GM13976 (cell line): ENCODE measurements at regions not wholly inside any gene's neighbourhood (a gene's known extent, or its start where the extent isn't known, plus 50 kb on each side); places are given as distances from the start of the nearest gene placed in this dataset.

ENCODE experiments used
- DNase-seq: peaks from one replicate; pipeline ENCODE4 v3.0.0; 2012; ENCODE audit warnings: low spot score
- in situ Hi-C: fragments of 300-500 bp; cut with MboI; formaldehyde crosslinking; loops from one replicate; pipeline ENCODE4 v1.12.0; 2022; ENCODE audit warnings: low sequenced_read_pairs, mixed read lengths, inconsistent platforms; ENCODE audit not compliant: unreplicated experiment
- TF ChIP-seq, protein P1 (sequence below): IDR thresholded peaks from 2 replicates; pipeline ENCODE4 v1.5.1; 2012; ENCODE audit warnings: borderline replicate concordance, mild to moderate bottlenecking; ENCODE audit not compliant: insufficient read depth; ENCODE audit errors: extremely low read depth, missing control alignments, control extremely low read depth

GRCh38 chr7:67380326-67380725, 383.7 kb downstream of the TYW1 start:
- DNase-seq: no peak
- in situ Hi-C loops: no loop called here

GRCh38 chr7:67380858-67381257, 384.2 kb downstream of the TYW1 start:
- in situ Hi-C loops: no loop called here
- TF ChIP-seq, protein P1, sequence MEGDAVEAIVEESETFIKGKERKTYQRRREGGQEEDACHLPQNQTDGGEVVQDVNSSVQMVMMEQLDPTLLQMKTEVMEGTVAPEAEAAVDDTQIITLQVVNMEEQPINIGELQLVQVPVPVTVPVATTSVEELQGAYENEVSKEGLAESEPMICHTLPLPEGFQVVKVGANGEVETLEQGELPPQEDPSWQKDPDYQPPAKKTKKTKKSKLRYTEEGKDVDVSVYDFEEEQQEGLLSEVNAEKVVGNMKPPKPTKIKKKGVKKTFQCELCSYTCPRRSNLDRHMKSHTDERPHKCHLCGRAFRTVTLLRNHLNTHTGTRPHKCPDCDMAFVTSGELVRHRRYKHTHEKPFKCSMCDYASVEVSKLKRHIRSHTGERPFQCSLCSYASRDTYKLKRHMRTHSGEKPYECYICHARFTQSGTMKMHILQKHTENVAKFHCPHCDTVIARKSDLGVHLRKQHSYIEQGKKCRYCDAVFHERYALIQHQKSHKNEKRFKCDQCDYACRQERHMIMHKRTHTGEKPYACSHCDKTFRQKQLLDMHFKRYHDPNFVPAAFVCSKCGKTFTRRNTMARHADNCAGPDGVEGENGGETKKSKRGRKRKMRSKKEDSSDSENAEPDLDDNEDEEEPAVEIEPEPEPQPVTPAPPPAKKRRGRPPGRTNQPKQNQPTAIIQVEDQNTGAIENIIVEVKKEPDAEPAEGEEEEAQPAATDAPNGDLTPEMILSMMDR: no peak
- DNase-seq: no peak

More at GRCh38 chr7:67380326-67380725, 383.7 kb downstream of the TYW1 start:
- TF ChIP-seq, protein P1: no peak

- TF ChIP-seq, protein P1: no peak
- DNase-seq: no peak
- in situ Hi-C loops: no loop called here
Measured at GRCh38 chr7:67387851-67388250, 391.2 kb downstream of the TYW1 start.

DNA sequence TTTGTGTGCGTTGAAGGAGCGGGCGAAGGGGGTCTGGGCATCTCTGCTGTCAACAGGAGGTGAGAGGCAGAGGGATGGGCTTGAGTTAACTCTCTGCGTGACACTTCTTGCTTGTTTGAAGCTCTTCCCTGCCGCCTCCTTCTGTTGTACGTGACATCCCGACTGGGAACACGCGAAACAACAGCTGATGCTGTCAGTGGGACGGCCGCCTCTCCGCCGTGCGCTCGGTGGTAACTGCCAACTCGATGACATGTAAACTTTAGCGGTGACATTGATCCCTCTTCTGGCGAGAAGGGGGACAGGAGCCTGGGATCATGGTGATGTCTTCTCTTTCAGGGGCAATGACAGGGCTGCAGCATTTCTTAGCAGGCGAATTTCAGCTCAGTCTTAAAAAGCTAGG, 394.5 kb downstream of the TYW1 start:
- TF ChIP-seq, protein P1: no peak
- in situ Hi-C loops: no loop called here
- DNase-seq: no peak

- no peak for DNase-seq
- in situ Hi-C loops: no loop called here
Measured at GRCh38 chr7:67392596-67393438, 396.2 kb downstream of the TYW1 start.

GRCh38 chr7:67393903-67394302, 397.3 kb downstream of the TYW1 start:
- TF ChIP-seq, protein P1: no peak
- in situ Hi-C loops: no loop called here
- no peak for DNase-seq

More at GRCh38 chr7:67392596-67393438, 396.2 kb downstream of the TYW1 start:
- TF ChIP-seq, protein P1: no peak
